NK-92 treated with Interleukin-12 subunit alpha and Interleukin-12 subunit beta, amount 100 ng/mL, for 24 hours (cell line): ENCODE measurements at regions not wholly inside any gene's neighbourhood (a gene's known extent, or its start where the extent isn't known, plus 50 kb on each side); places are given as distances from the start of the nearest gene placed in this dataset.
A peak's percentile ranks its signal among the peaks of the same experiment; 100 is the strongest.
"Not testable (repeated sequence)": the region's sequence is repeated elsewhere in the genome, so short reads cannot be mapped to it uniquely, and the experiment has no call there.

Source experiments
- DNase-seq: peaks from one replicate; lab custom pipeline; 2025; lab: John Stamatoyannopoulos, UW

DNA sequence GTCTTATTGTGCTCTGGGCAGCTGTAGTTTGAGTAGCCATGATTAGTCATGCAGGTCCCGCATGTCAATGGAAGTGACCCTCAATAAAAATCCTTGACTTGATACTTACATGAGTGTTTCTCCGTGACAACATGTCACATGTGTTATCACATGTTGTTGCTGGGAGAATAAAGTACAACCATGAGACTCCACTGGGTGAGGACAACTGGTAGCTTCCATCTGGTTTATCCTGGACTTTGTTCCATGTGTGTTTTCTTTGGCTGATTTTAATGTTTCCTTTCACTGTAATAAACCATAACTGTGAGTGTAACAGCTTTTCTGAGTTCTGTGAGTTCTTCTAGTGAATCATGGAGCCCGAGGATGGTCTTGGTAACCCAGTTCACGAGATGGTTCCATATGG lies 63.1 kb upstream of the NDN start:
- DNase-seq = no peak

DNA sequence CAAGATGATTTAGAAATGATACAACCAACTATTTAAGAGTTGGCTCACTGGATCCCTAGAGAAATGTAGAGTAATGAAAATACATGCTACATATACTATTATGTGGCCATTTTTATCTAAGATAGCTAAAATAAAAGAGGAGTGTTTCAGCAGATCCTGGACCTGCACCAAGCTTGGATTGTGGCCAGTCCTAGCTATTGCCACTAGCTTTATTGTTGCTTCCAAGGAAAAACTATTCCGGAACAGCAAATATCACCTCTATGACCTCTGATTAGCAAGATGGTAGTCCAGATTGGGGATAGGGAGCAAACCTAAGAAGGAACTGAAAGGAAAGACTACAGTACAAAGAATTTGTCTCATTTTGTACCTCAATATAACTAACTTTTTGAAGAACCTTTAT lies 63.7 kb upstream of the NDN start:
- no peak for DNase-seq

DNA sequence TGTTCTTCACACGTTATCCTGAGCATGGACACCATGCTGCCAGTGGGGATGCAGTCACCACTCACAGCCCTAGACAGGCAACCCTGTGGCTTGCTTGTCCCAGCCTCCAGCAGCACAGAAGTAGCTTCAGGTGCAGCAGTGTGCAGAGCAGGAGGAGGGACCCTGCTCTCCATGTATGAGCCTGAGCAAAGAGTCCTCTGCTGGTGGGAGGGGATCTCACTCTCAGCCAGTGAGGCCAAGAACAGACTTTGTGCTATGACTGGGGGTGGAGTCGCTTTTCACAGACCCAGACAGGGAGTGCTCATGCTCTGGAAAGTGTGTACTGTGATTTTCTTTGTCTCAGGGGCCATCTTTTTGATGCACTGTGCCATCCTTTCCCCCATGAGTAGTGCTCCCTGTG lies 66.1 kb upstream of the NDN start:
- DNase-seq = no peak

DNA sequence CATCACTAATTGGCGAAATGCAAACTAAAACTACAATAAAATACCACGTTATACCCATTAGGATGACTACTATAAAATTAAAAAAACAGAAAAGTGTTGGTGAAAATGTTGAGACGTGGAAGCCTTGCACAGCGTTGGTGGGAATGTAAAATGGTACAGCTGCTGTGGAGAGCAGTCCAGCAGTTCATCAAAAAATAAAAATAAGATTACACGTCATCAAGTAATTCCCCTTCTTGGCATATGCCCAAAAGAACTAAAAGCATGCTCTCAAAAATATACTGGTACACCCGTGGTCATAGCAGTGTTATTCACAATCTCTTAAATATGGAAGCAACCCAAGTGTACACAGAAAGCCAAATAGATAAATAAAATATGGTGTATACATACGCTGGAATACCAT lies 71.8 kb upstream of the NDN start:
- no peak for DNase-seq

DNA sequence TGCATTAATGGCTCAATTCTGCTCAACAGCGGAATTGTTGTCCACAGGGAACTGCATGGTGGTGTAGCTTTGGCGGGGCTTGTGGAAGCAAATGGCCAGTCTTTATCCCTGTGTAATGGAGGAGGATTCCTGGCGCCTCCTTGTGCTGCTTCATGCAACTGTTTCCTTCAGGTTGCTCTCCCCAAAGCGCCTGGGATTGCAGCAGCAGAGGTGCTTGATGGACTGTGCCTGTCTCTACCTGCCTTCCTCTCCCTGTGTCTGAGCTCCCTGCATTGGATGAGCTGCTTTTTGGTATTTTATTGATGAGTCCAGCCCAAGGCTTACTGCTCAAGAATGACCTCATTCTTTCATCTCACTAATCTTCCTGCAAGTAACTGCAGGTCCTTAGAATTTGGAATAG lies 72.9 kb upstream of the NDN start:
- DNase-seq = no peak

DNA sequence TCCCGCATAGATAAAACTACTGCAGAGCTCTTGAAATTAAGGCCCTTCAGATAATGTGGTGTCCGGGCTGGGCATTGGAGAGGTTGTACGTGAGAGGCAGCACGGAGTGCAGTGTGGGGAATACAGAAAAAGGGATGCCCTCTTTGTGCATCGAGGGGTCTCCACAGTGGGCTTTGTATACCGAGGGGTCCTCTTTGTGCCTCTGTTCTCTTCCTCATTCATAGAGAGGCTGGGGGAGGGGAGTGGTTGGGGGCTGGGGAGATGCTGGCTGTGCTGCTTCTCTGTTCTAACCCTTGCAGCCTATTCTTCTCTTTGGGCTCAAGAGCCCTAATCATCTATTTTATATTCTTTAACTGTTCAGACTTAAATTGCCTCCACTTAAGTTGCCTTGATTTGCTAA lies 74.3 kb upstream of the NDN start:
- DNase-seq = no peak

DNA sequence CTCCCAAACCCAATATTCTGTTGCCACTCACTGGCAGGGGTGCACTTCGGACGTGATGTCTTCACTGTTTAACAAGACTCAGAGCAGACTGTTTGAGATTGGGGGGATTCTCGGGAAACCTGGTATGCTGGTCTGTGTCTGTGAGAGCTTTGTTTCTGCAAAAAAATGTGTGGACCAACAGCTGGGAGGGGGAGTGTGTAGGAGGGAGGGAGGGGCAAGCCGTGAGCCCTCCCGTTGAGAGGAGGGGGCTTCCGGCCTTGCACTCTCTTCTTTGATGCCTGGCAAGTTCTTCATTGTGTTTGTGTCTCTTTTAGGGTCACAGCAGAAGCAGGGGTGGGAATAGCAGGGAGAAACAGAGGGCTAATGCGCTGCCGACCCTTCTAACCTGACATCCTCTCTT lies 74.9 kb upstream of the NDN start:
- no peak for DNase-seq

DNA sequence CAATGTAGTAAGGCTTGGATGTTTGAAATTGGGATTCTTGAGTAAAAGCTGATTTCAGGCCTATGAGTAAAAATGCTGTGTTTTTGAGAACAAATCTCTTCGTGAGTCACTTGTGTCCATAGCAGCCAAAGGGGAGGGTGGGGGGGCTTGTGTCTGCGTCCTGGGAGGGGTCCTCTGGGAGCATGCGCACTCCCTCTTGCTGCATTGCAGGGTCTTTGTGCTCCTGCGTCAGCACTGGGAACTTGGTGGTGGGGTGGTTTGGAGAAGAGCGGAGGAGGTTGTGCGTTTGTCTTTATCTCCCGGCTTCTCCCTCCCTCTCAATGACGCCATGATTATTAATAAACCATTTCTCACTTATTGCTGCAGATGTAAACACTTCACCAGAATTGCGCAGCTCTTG lies 75.9 kb upstream of the NDN start:
- no peak for DNase-seq

DNA sequence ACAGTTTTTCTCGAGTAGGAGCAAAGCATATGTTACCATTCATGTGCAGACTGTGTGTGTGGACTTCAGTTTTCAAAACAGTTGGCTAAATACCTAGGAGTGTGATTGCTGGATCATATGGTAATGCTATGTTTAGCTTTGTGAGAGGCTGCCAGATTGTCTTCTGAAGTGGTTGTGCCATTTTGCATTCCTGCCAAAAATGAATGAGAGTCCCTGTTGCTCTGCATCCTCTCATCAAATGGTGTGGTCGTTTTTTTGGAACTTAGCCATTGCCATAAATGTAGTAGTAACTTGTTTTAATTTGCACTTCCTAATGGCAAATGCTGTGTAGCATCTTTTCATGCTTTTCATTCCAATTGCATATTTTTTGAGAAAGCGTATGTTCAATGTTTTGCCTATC lies 77.2 kb upstream of the NDN start:
- DNase-seq = no peak

DNA sequence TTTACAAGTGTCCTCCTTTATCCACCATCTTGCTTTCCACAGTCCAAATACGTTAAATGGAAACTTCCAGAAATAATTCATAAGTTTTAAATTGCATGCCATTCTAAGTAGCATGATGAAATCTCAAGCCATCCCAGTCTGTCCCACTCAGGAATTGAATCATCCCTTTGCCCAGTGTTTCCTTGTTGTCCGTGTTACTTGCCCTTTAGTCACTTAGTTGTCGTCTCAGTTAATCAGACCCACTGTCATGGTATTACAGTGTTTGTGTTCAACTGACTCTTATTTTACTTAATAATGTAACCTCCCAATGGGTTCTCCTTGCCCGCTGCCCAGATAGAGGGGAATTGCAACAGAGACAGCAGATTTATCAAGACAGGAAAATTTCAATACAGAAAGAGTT lies 77.6 kb upstream of the NDN start:
- no peak for DNase-seq

DNA sequence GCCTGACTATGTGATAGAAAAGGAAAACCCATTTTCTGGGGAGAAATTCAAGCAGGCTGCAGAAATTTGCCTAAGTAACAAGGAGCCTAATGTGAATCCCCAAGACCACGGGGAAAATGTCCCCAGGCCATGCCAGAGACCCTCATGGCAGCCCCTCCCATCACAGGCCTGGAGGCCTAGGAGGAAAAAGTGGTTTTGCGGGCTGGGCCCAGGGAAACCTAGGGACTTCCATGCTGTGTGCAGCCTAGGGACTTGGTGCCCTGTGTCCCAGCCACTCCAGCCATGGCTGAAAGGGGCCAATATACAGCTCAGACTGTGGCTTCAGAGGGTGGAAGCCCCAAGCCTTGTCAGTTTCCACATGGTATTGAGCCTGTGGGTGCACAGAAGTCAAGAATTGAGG lies 79.7 kb upstream of the NDN start:
- DNase-seq = not testable (repeated sequence)

DNA sequence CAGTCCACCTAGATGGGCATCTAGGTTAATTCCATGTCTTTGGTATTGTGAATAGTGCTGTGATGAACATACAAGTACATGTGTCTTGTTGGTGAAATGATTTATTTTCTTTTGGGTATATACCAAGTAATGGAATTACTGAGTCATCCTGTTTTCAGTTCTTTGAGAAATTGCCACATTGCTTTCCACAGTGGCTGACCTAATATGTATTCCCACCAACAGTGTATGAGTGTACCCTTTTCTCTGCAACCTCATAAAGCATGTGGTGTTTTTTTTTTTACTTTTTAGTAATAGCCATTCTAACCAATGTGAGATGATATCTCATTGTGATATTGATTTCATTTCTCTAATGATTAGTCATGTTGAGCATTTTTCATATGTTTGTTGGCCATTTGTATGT lies 86.0 kb upstream of the NDN start:
- DNase-seq = no peak

DNA sequence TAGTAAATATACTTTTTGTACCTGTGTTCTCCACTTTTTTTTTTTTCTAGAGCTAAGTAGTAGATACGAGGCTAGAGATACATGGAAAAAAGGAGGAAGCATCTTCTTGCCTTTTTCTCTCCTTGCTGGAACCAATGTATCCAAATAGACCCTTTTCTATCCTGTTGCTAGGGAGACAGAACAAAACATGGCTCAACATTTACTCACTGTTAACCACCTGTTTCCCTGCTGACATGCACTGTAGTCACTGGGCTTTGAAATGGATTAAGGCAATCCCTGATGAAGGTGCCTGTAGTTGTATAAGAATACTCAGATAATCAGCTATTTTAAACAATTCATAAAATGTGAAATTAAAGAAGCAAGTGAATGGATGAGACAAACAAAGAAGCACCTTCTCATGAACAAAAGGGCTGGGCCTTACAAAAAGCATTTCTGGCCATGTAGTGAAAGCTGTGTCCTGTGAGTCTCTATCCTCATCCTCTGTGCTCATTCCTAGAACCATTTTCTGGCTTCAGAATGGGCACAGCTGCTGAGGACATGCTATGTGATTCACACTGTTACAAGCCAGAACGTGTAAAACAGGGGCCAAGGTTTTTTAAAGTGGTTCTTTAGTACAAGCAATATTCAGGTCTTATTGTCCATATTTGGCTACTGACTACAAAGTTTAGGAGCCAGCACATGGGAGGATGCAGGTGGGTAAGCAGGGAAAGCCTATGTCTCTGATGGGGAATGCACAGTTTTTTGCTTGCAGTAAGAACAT lies 100.4 kb upstream of the NDN start:
- DNase-seq = no peak

DNA sequence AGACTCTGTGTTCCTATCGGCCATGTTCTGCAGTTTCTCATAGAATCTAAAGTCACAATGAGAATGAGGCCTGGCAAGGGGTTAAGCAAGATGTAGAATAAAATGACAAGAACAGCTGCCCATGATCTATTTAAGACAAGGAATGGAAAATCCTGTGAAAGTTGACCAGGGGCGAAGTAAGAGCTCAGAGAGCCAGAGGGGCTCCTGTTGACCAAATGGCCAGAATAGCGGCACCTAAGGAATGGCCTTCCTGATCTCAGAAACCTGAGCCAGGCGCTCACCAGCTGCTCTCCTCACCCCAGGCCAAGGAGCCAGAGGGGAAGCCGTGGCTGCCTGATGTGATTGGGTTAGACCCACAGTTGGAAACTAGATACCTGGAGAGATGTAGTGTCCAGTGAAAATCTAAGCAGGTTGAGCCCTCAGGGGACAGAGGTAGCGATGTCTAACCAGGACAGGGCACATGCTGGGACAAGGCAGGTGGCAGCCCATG lies 106.1 kb upstream of the NDN start:
- DNase-seq = no peak

DNA sequence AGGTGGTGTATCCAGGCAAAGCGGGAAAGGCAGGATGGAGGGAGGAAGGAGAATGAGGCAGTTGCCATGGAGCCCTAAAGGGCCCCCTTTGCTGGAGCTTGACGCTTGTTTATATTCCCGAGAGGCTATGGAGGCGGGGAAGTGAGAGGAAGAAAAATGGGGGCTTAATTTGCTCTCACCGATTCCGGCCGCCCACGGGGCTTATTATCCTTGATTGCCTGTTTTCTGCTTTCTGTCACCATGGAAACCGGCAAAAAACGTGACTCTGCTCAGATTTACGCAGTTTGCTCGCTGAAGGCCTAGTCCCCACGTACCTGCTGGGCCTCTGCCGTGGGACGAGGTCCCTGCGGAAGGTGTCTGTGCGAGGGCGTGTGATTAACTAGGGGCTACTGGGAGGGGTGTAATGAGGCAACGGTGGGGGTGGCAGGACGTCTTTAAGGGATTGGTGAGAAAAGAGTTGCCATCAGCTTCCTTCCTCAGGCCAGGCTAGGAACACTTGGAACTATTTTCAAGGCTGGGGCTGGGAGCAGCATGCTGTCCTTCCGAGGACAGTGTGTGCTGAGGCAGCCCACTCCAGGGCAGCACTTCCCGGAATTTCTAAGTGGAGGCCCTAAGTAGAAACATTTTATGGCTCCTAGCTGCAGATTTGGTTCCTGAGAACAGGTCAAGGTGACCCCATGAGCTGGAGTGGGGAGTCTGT lies 110.8 kb upstream of the NDN start:
- DNase-seq = no peak

DNA sequence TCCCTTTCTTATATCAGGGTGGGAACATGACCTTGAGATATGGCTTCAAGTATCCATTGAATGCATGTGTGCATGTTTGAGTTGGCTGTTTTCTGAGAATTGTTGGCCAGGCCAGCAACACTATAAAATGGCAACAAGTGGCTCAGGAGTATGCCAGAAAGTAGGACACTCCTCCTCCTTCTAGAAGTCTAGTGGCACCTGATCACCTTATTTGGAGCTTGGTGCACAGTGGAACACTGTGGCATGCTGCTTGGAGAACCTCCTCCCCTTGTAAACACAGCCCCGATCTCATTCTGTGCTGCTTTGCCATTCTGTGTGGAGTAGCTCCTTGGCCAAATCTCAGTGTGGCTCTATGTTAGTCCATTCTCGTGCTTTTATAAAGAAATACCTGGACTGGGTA lies 114.8 kb upstream of the NDN start:
- DNase-seq = no peak

DNA sequence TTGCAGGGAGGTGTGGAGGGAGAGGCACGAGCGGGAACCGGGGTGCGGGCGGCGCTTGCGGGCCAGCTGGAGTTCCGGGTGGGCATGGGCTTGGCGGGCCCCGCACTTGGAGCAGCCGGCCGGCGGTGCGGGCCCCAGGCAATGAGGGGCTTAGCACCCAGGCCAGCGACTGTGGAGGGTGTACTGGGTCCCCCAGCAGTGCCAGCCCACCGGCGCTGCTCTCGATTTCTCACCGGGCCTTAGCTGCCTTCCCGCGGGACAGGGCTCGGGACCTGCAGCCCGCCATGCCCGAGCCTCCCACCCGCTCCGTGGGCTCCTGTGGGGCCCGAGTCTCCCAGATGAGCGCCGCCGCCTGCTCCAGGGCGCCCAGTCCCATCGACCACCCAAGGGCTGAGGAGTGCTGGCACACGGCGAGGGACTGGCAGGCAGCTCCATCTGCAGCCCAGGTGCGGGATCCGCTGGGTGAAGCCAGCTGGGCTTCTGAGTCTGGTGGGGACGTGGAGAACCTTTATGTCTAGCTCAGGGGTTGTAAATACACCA lies 115.9 kb upstream of the NDN start:
- DNase-seq = not testable (repeated sequence)

DNA sequence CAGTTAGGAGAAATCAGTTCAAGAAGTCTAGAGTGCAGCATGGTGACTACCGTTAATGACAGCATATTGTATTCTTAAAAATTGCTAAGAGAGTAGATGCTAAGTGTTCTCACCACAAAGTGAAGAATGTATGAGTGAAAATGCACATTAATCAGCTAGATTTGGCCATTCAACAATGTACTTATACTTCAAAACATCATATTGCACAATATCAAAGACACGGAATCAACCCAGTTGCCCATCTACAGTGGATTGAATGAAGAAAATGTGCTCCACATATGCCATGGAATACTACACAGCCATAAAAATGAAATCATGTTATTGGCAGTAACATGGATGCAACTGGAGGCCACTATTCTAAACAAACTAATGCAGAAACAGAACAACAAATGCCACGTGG lies 119.9 kb upstream of the NDN start:
- no peak for DNase-seq

DNA sequence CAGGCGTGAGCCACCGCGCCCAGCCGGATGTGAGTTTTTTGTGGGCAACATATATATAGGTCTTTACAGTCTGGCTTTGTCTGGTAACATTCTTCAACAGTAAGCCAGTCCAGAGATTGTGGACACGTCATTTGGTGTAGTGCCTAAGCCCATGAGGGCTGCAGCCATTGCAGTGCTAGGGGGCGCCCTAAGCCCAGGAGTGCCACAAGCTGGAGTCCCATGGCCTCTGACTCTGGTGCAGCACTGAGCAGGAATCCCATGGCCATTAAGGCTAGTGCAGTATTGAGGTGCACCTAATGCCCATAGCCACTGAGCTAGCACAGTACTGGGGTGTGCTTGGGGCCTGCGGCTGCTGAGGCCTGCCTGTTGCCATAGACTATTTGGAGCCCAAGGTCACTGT lies 136.4 kb upstream of the NDN start:
- peak; percentile 2 for DNase-seq

DNA sequence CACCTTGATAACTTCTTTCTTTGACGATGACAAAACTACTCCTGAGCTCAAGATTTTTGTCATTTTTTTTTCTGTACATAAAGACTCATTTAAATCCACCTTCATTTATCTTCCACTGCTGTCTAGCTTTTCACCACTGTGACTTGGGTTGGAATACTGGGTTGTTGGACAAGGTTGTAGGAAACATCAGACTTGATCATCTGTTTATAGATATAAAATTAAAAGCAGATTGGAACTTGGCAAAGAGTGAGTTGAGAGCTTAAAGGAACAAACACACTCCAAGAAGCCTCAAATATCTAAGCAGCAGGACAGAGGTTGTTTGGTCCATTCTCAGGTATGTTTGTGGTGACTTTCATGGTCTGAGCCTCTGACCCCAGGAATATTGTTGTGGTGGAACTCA lies 141.7 kb upstream of the NDN start:
- no peak for DNase-seq

DNA sequence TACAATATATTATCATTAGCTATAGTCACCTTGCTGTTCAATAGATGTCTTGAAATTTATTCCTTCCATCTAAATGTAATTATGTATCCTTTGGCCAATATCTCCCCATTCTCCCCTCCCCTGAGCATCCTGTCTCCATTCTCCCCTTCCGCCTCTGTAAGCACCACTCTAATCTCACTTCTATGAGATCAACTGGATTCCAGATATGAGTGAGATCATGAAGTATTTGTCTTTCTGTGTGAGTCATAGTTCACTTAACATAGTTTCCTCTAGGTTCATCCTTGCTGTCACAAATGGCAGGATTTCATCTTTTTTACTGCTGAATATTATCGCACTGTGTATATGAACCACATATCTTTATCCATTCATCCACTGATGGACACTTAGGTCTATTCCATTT lies 148.8 kb upstream of the NDN start:
- DNase-seq = no peak

DNA sequence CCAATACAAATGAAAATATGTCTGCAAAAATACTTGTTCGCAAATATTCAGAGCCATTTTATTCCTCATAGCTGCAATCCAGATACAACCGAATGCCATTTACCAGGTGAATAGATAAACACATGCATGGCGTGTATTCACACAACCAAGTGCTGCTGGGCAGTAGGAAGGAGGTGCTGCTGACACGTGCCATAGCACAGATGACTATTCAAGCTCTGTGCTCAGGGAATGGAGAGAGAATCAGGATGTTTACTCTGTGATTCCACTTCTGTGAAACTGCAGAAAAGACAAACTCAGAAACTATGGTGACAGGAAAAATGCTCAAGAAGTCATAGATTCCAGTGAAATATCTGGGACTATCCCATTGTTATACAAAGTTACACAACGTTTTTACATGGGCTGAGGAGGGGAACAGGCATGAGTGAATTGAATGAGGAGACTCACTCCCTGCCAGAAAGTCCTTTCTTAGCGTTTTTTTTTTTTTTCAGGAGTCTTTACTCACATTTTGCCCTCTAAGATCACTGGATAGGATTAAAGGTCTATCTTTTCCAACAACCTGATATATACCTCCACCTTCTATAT lies 152.9 kb upstream of the NDN start:
- no peak for DNase-seq

DNA sequence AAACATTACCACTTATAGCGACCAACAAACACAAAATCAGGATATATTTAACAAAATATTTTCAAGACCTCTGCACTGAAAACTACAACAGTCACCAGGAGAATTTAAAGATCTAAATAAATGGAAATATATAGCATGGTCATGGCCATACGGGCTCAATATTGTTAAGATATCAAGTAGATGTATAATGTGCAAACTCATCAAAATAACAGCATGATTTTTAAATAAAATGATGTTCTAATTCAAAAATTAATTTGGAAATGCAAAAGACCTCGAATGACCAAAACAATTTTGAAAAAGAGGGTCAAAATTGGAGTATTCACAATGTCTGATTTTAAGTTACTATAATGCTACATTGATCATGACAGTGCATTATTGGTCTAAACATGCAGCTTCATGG lies 159.1 kb upstream of the NDN start:
- no peak for DNase-seq
